HT1080 (cell line): ENCODE measurements at regions not wholly inside any gene's neighbourhood (a gene's known extent, or its start where the extent isn't known, plus 50 kb on each side); places are given as distances from the start of the nearest gene placed in this dataset.
"Not testable (repeated sequence)": the region's sequence is repeated elsewhere in the genome, so short reads cannot be mapped to it uniquely, and the experiment has no call there.

Experiments
- DNase-seq: peaks from one replicate; pipeline ENCODE4 v3.0.0-alpha.2; 2015; ENCODE audit warnings: low read depth

GRCh38 chrX:3950373-3950772 is 236.9 kb upstream of the PRKX start:
- DNase-seq, result no peak

- DNase-seq, result no peak
Measured at GRCh38 chrX:3943965-3944364, 230.5 kb upstream of the PRKX start.

GRCh38 chrX:3940000-3940610 is 226.7 kb upstream of the PRKX start:
- no peak for DNase-seq

- DNase-seq, result no peak
Measured at GRCh38 chrX:3938587-3938986, 225.1 kb upstream of the PRKX start.

DNA sequence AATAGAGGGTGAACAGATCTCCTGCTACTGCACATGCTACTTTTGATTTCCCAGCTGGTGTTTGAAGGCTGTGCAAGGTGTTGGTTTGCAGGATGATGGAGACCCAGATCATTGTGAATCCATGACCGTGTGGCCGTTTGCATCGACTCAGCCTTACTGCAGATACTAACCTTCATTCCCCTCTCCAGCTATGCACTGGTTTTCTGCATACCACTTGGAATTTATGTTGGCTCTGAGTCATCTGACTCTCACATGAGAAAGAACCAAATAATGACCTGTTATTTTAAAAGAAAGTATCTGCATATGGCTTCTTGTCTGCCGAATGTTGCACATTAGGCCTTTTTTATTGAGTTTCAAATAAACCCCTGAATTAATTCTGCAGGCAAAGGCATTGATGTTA is 221.7 kb upstream of the PRKX start:
- DNase-seq, result not testable (repeated sequence)

DNA sequence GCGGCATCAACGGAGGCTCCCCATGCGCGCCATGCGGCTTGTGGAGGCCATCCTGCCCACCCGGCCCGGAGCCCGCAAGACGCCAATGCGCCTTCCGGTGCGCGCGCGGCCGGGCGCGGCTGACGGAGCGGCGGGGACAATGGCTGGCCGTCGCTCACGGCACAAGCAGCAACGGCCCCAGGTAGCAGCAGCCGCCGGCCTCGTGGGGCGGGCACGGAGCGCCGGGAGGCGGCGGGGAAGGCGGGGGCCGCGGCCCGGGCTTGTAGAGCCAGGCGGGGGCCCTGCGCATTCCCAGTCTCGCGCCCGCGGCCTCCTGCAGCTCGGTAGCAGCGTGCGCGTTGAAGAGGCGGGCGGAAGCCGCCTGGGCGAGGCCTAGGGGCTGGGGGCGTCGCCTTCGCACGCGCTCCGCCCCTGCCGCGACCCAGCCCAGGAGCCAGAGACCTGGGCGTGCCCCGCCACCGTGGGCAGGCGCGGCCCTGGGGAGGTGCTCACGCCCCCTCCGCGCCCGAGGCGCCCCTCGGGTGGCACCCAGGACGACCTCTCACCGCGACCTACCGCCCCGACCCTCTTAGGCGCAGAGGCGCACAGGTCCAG is 207.1 kb upstream of the PRKX start:
- not testable (repeated sequence) for DNase-seq

DNA sequence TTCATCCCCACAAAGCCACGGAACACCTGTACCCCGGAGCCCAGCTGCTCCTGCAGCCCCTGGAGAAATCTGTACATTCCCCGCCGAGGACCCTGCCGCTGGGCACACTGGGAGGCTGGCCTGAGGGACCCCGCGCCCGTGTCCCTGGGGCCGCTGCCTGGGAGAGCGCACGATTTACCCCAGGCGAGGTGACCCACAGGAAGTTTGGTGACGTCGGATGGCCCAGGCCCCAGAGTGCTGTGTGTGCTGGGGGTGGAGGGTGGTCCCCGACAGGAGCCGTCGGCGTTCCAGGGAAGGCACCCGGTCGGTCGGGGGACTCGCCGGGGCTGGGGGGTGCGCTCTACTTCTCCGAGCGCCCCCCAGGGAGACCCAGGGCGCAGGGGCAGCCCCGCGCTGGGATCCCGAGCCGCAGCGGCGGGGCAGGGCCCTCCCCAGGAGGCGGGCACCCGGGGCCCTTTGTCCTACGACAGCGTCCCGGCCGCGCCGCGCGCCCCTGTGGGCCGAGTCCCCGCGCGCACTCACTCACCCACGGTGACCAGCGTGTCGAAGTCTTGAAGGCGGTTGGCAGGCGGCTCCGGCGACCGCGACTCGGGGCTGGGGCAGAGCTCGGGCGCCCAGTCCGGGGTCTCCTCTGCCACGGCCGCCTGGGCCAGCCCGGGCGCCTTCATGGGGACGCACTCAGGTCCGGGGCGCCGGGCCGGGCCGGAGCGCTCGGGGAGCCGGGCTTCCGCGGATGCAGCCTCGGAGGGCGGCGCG is 206.4 kb upstream of the PRKX start:
- DNase-seq, result not testable (repeated sequence)

DNA sequence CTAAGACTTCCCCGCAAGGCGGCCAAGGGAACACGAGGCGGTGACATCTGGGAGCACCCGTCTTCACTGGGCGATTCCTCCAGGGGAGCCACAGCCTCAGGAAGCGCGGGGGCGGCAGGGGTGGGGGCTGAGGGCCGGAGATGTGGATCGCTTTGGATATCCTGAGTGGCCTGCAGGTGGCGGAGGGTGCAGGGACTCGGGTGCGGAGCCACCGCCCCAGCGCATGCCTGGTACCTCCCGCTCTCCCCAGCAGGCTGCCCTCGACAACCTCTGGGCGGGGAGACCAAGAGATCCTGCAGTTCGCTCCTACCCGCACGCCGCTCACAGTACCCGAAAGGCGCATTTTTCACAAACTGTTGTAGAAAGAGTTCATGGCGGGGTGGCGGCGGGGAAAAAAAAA is 201.4 kb upstream of the PRKX start:
- DNase-seq, result not testable (repeated sequence)

DNA sequence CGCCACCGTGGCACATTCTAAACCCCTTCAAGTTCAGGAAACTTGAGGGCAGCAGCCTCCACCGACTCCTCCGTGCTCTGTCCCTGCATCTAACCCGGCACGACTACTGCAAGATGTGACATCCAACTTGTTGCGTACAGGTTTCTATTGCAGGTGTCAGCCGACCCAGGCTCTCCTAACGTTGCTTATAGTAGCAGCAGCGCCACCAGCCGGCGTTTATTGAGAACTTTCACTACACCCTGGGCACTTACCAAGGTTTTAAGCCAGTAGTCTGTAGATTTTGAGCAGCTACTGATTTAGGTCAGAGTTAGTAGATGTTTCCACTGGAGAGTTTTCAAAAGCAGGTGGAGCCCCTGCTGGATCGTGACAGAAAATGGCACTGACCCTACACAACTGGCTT is 200.6 kb upstream of the PRKX start:
- not testable (repeated sequence) for DNase-seq

- not testable (repeated sequence) for DNase-seq
Measured at GRCh38 chrX:3911012-3911411, 197.6 kb upstream of the PRKX start.

- not testable (repeated sequence) for DNase-seq
Measured at GRCh38 chrX:3910611-3911010, 197.2 kb upstream of the PRKX start.

- DNase-seq, result not testable (repeated sequence)
Measured at GRCh38 chrX:3905522-3906258, 192.2 kb upstream of the PRKX start.

- not testable (repeated sequence) for DNase-seq
Measured at GRCh38 chrX:3902222-3902621, 188.8 kb upstream of the PRKX start.

DNA sequence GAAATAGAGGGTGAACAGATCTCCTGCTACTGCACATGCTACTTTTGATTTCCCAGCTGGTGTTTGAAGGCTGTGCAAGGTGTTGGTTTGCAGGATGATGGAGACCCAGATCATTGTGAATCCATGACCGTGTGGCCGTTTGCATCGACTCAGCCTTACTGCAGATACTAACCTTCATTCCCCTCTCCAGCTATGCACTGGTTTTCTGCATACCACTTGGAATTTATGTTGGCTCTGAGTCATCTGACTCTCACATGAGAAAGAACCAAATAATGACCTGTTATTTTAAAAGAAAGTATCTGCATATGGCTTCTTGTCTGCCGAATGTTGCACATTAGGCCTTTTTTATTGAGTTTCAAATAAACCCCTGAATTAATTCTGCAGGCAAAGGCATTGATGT is 183.3 kb upstream of the PRKX start:
- DNase-seq, result not testable (repeated sequence)

DNA sequence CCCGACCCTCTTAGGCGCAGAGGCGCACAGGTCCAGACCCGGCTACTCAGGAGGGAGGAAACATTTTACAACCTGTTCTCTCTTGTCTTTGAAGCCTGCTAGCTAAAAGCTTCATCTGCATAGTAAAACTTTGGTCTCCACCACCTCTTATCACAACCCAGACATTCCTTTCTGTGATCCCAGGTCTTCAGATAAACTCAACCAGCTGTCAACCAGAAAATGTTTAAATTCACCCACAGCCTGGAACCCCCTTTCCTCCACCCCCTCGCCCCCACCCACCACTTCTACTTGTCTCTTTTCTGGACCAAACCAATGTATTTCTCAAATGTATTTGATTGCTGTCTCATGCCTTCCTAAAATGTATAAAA is 169.1 kb upstream of the PRKX start:
- DNase-seq, result not testable (repeated sequence)

DNA sequence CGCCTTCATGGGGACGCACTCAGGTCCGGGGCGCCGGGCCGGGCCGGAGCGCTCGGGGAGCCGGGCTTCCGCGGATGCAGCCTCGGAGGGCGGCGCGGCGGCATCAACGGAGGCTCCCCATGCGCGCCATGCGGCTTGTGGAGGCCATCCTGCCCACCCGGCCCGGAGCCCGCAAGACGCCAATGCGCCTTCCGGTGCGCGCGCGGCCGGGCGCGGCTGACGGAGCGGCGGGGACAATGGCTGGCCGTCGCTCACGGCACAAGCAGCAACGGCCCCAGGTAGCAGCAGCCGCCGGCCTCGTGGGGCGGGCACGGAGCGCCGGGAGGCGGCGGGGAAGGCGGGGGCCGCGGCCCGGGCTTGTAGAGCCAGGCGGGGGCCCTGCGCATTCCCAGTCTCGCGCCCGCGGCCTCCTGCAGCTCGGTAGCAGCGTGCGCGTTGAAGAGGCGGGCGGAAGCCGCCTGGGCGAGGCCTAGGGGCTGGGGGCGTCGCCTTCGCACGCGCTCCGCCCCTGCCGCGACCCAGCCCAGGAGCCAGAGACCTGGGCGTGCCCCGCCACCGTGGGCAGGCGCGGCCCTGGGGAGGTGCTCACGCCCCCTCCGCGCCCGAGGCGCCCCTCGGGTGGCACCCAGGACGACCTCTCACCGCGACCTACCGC is 168.6 kb upstream of the PRKX start:
- not testable (repeated sequence) for DNase-seq

DNA sequence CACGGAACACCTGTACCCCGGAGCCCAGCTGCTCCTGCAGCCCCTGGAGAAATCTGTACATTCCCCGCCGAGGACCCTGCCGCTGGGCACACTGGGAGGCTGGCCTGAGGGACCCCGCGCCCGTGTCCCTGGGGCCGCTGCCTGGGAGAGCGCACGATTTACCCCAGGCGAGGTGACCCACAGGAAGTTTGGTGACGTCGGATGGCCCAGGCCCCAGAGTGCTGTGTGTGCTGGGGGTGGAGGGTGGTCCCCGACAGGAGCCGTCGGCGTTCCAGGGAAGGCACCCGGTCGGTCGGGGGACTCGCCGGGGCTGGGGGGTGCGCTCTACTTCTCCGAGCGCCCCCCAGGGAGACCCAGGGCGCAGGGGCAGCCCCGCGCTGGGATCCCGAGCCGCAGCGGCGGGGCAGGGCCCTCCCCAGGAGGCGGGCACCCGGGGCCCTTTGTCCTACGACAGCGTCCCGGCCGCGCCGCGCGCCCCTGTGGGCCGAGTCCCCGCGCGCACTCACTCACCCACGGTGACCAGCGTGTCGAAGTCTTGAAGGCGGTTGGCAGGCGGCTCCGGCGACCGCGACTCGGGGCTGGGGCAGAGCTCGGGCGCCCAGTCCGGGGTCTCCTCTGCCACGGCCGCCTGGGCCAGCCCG is 167.9 kb upstream of the PRKX start:
- not testable (repeated sequence) for DNase-seq

DNA sequence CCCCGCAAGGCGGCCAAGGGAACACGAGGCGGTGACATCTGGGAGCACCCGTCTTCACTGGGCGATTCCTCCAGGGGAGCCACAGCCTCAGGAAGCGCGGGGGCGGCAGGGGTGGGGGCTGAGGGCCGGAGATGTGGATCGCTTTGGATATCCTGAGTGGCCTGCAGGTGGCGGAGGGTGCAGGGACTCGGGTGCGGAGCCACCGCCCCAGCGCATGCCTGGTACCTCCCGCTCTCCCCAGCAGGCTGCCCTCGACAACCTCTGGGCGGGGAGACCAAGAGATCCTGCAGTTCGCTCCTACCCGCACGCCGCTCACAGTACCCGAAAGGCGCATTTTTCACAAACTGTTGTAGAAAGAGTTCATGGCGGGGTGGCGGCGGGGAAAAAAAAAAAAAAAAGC is 162.9 kb upstream of the PRKX start:
- DNase-seq, result not testable (repeated sequence)

GRCh38 chrX:3875638-3876037 is 162.2 kb upstream of the PRKX start:
- not testable (repeated sequence) for DNase-seq

DNA sequence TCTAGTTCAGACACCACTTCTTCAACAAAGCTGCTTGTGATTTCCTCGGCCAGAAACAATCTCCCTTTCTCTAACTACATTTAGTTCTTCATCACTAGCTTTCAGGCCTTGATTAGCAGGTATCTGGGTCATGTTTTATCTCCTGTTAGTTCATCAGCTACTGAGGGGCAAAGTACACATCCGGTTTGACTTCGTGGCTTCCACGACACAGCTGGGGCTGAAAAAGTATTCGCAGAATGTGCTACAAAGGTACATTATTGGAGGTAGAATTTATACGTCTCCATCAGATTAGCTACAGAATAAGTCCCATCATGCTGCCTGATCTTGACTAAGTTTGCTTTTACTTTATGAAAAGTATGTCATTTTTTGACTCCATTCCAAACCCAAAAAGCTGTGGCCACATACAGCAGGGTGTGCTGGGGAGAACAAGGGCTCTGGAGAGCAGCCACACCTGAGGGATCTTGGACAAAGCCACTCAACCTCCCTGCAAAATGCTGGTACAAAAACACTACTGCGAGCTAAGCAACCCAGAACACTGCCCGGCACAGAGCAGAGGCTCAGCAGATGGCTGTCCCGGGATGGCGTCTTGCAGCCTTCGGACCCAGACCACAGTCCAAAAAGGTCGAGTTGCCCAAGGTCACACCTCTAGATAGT is 158.9 kb upstream of the PRKX start:
- not testable (repeated sequence) for DNase-seq
